ENCODE measurements at regions not wholly inside any gene's neighbourhood (a gene's known extent, or its start where the extent isn't known, plus 50 kb on each side); places are given as distances from the start of the nearest gene placed in this dataset.
"Not testable (repeated sequence)": the region's sequence is repeated elsewhere in the genome, so short reads cannot be mapped to it uniquely, and the experiment has no call there.

- H3K4me3 ChIP-seq (ENCODE audit: low read length); H3K4me1 ChIP-seq (ENCODE audit: control insufficient read depth, insufficient read depth, low read length); H3K4me2 ChIP-seq (ENCODE audit: low read length); H3K9ac ChIP-seq (ENCODE audit: low read depth, low read length); H3K27me3 ChIP-seq (ENCODE audit: control insufficient read depth, insufficient read depth, low read length); H3K9me3 ChIP-seq (replicated peaks; ENCODE audit: low read length); H3K36me3 ChIP-seq (ENCODE audit: insufficient read depth, low read length): not testable (repeated sequence)
These were observed 64.4 kb upstream of the APOD start for GRCh38 chr3:195647912-195648702.

DNA sequence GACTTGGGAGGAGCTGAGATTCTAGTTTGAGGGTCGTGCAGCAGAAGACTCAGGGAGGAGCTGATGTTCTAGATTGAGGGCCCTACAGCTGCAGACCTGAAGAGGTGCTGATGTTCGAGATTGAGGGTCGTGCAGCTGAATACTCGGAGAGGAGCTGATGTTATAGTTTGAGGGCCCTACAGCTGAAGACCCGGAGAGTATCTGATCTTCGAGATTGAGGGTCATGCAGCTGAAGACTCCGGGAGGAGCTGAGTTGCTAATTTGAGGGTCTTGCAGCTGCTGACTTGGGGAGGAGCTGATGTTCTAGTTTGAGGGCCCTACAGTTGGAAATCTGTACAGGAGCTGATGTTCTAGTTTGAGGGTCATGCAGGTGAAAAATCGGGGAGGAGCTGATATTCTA is 62.1 kb upstream of the APOD start:
- H3K9ac ChIP-seq (ENCODE audit: low read depth, low read length); H3K4me2 ChIP-seq (ENCODE audit: low read length); H3K9me3 ChIP-seq (replicated peaks; ENCODE audit: low read length); H3K4me1 ChIP-seq (ENCODE audit: control insufficient read depth, insufficient read depth, low read length); H3K27me3 ChIP-seq (ENCODE audit: control insufficient read depth, insufficient read depth, low read length); H3K36me3 ChIP-seq (ENCODE audit: insufficient read depth, low read length); H3K4me3 ChIP-seq (ENCODE audit: low read length): not testable (repeated sequence)

GRCh38 chr3:195643245-195643644 is 59.5 kb upstream of the APOD start:
- not testable (repeated sequence) for H3K4me3 ChIP-seq (ENCODE audit: low read length); H3K4me2 ChIP-seq (ENCODE audit: low read length); H3K9ac ChIP-seq (ENCODE audit: low read depth, low read length); H3K36me3 ChIP-seq (ENCODE audit: insufficient read depth, low read length); H3K27me3 ChIP-seq (ENCODE audit: control insufficient read depth, insufficient read depth, low read length); H3K9me3 ChIP-seq (replicated peaks; ENCODE audit: low read length); H3K4me1 ChIP-seq (ENCODE audit: control insufficient read depth, insufficient read depth, low read length)

- not testable (repeated sequence) for H3K9ac ChIP-seq (ENCODE audit: low read depth, low read length); H3K4me1 ChIP-seq (ENCODE audit: control insufficient read depth, insufficient read depth, low read length); H3K36me3 ChIP-seq (ENCODE audit: insufficient read depth, low read length); H3K4me2 ChIP-seq (ENCODE audit: low read length); H3K4me3 ChIP-seq (ENCODE audit: low read length); H3K27me3 ChIP-seq (ENCODE audit: control insufficient read depth, insufficient read depth, low read length); H3K9me3 ChIP-seq (replicated peaks; ENCODE audit: low read length)
These were observed 58.6 kb upstream of the APOD start for GRCh38 chr3:195642311-195642710.

DNA sequence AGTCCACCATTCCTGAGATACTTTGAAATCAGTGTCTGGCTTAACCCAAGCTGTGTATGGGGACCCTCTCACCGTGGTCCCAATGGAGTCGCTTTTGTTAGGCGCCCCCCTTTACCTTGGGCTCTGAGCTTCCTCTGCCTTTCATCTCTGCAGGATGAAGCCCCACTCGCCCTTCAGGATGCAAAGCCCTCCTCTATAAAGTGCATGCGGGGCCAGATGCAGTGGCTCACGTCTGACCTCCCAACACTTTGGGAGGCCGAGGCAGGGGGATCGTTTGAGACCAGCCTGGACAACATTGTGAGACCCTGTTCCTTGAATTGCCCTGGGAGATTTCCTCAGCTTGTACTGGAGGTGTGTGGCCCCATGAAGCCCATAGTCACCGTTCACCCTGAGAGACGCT is 54.7 kb upstream of the APOD start:
- not testable (repeated sequence) for H3K27me3 ChIP-seq (ENCODE audit: control insufficient read depth, insufficient read depth, low read length); H3K4me1 ChIP-seq (ENCODE audit: control insufficient read depth, insufficient read depth, low read length); H3K9me3 ChIP-seq (replicated peaks; ENCODE audit: low read length); H3K4me2 ChIP-seq (ENCODE audit: low read length); H3K36me3 ChIP-seq (ENCODE audit: insufficient read depth, low read length); H3K4me3 ChIP-seq (ENCODE audit: low read length); H3K9ac ChIP-seq (ENCODE audit: low read depth, low read length)

DNA sequence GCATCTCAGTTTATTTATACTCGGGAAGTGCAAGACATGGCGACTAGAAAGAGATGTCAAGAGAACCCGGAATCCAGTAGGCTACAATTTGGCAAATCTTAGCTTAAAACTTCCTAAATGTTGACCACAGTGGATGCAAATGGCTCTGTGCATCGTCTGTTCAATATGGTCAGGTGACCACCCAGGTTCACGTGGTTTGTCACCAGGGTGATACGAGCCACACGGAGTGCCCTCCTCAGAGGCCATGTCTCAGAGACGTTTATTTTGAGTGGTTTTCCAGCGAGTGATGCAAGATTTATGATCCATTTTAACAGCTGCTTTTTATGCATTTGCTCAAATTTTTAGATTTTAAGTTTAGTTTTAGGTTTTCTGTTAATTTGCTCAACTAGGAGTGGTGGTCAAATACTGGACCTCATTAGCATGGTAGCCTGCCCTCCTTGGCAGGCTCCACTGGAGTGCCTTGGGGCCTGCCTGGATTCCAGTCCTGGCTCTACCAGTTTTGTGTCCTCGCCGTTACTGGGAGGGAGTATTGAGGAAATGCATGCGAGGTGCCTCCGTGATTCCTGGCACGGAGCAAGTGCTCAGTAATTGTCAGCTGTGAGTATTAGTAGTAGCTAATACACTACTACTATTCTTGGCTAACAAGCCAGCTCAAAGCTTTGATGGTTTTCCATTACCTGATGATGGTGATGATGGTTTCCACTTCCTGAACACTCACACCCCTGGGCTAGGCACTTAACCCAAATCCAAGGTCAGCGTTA is 53.9 kb upstream of the APOD start:
- H3K36me3 ChIP-seq (ENCODE audit: insufficient read depth, low read length); H3K4me2 ChIP-seq (ENCODE audit: low read length); H3K9ac ChIP-seq (ENCODE audit: low read depth, low read length); H3K27me3 ChIP-seq (ENCODE audit: control insufficient read depth, insufficient read depth, low read length); H3K9me3 ChIP-seq (replicated peaks; ENCODE audit: low read length); H3K4me1 ChIP-seq (ENCODE audit: control insufficient read depth, insufficient read depth, low read length); H3K4me3 ChIP-seq (ENCODE audit: low read length): not testable (repeated sequence)

DNA sequence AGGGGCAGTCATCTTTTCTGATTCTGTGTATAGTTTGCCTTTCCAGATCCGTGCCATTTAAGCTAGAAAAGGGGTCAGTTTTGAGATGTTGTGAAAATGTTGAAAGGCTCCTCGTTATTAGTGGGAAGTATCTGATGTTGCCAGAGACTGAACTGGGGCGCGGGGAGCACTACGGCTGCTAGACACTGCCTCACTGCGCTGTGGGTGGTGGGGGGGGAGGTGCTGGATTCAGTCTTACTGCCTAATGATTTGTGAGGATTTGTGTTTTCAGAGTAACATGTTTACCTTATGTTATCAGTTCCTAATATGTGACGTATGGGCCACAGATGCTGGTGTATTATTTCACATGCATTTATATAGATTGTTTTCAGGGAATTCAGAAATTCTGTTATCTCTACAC is 53.3 kb upstream of the APOD start:
- H3K9ac ChIP-seq (ENCODE audit: low read depth, low read length); H3K36me3 ChIP-seq (ENCODE audit: insufficient read depth, low read length); H3K27me3 ChIP-seq (ENCODE audit: control insufficient read depth, insufficient read depth, low read length); H3K4me2 ChIP-seq (ENCODE audit: low read length); H3K4me3 ChIP-seq (ENCODE audit: low read length); H3K9me3 ChIP-seq (replicated peaks; ENCODE audit: low read length); H3K4me1 ChIP-seq (ENCODE audit: control insufficient read depth, insufficient read depth, low read length): not testable (repeated sequence)

- not testable (repeated sequence) for H3K4me2 ChIP-seq (ENCODE audit: low read length); H3K4me1 ChIP-seq (ENCODE audit: control insufficient read depth, insufficient read depth, low read length); H3K4me3 ChIP-seq (ENCODE audit: low read length); H3K27me3 ChIP-seq (ENCODE audit: control insufficient read depth, insufficient read depth, low read length); H3K36me3 ChIP-seq (ENCODE audit: insufficient read depth, low read length); H3K9me3 ChIP-seq (replicated peaks; ENCODE audit: low read length); H3K9ac ChIP-seq (ENCODE audit: low read depth, low read length)
These were observed 52.4 kb upstream of the APOD start for GRCh38 chr3:195635898-195636685.

GRCh38 chr3:195635262-195635873 is 51.6 kb upstream of the APOD start:
- H3K4me1 ChIP-seq (ENCODE audit: control insufficient read depth, insufficient read depth, low read length); H3K4me3 ChIP-seq (ENCODE audit: low read length); H3K4me2 ChIP-seq (ENCODE audit: low read length); H3K9me3 ChIP-seq (replicated peaks; ENCODE audit: low read length); H3K27me3 ChIP-seq (ENCODE audit: control insufficient read depth, insufficient read depth, low read length); H3K36me3 ChIP-seq (ENCODE audit: insufficient read depth, low read length); H3K9ac ChIP-seq (ENCODE audit: low read depth, low read length): not testable (repeated sequence)

GRCh38 chr3:195634426-195635261 is 50.9 kb upstream of the APOD start:
- H3K36me3 ChIP-seq (ENCODE audit: insufficient read depth, low read length); H3K4me1 ChIP-seq (ENCODE audit: control insufficient read depth, insufficient read depth, low read length); H3K9ac ChIP-seq (ENCODE audit: low read depth, low read length); H3K27me3 ChIP-seq (ENCODE audit: control insufficient read depth, insufficient read depth, low read length); H3K9me3 ChIP-seq (replicated peaks; ENCODE audit: low read length): not testable (repeated sequence)
- peak overlapping the region; percentile 52 for H3K4me3 ChIP-seq (ENCODE audit: low read length)
- peak overlapping the region; percentile 73 for H3K4me2 ChIP-seq (ENCODE audit: low read length)
